NCI-H2107 (cell line): ENCODE measurements at regions not wholly inside any gene's neighbourhood (a gene's known extent, or its start where the extent isn't known, plus 50 kb on each side); places are given as distances from the start of the nearest gene placed in this dataset.

Experiments used
- DNase-seq: peaks from one replicate; lab custom pipeline; 2025; lab: John Stamatoyannopoulos, UW

DNA sequence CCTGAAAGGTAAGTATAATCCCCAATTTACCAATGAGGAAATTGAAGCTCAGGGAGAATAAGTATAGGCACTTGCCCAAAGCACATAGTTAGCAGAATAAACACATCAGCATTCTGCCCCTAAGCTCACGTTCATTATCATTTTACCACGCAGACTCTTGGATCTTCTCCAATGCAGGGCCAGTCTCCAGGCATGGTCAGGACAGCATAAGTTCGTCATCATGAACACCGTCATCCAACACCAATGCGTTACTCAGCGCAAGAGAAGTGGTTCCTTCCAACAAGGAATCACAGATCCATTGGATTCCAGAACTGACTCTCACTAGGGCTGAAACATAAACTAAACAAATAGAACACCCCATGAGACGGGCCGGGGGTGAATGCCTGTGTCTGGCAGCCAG lies 86.5 kb upstream of the GPM6B start:
- DNase-seq: no peak

DNA sequence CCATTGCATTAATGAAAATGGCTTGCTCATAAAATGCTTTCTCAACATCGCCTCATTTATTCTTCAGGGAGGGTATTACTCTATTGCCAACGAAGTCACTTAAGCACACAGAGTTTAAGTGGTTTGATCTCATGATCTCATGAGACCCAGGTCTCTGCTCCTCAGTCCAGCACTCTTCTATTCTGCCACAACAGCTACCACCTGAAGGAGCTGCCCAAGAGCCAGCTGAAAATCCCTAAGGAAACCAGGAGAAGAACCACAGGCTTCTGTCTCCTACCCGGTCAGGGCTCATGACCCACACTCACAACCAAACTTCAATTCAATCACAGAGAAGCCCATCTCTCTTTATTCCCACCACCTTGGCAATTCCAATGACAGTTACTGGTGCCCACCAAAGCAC lies 85.5 kb upstream of the GPM6B start:
- no peak for DNase-seq

DNA sequence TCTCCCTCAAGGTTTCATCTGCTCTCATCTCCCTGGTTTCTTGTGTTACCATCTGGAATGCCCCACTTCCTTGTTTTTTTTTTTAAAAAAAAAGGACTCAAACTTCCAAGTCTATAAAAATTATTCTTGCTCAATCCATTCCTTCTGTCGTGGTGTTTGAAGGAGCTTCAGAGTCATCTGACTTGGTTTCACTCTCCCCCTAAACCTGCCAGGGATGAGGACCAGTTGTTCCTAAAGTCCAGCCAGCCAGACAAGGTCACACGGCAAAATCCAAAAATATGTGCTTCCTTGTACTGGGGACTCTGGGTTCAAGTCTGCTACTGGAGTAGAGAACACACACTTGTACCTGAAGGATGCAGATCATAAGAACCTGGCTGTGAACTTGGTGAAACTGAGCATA lies 84.5 kb upstream of the GPM6B start:
- DNase-seq: no peak

DNA sequence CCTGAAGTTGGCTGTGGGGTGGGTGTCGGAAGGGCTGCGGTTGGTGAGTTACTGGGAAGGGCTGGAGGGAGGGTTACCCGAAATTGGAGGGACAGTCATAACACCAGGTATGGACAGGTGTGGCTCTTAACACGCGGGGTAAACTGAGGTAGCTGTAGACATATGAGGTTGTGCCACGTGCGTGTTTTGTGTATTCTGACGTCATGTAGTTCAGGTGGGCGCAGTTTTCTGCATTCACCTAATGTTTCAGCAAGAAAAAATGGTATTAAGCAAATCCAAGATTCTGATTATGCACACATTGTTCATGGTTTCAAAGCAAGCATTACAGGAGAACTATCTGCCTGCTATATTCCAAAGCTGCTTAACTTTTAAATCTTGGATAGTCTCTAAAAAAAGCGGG lies 83.5 kb upstream of the GPM6B start:
- no peak for DNase-seq

DNA sequence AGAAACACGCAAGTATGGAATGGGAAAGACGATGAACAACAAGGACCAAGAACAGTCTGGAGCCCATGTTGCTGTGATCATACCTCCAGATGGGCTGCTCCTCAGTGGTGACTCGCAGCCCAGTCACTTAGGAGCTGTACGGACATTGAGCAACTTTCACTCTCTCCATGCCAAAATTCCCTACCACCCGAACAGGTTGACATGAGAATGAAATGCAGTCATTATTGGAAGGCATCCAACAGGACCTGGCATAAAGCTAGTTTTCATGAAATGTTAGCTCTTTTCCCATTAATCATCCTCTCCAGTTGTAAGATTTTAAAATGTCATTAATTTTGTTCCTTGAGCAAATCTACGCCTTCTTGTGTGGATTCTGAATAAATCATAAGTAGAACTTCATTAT lies 82.7 kb upstream of the GPM6B start:
- DNase-seq: no peak

DNA sequence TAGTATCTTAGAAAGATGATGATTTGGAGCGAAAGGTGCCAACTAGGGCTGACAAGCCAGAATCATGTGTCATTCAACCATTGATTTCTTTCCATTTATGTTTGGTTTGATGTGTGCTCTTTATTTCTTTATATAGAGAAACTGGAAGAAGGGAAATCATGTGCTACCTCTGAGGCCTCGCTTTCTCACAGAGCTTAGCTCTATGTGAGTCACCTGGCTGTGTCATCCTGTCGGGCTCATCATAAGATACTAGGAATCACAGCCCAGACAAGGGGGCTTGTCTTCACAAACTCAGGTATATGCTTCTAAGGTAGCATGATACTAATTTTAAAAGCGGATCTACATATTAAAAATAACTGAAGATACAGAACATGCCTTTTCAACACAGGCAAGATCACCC lies 81.7 kb upstream of the GPM6B start:
- DNase-seq: no peak

DNA sequence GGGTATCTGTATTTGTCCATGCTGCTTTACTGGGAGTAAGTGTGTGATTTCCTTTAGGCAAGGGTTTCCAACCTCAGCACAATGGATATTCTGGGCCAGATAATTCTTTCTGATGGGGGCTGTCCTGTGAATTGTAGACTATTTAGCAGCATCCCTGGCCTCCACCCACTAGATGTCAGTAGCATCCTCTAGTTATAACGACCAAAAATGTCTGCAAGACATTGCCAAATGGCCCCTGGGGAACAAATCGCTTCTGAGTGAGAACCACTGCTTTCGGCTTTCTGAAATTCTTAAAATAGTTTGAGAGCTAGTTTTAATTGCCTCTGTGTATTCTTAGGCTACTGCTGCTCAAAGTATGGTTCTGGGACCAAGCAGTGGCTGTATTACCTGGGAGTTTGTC lies 81.2 kb upstream of the GPM6B start:
- DNase-seq: no peak

DNA sequence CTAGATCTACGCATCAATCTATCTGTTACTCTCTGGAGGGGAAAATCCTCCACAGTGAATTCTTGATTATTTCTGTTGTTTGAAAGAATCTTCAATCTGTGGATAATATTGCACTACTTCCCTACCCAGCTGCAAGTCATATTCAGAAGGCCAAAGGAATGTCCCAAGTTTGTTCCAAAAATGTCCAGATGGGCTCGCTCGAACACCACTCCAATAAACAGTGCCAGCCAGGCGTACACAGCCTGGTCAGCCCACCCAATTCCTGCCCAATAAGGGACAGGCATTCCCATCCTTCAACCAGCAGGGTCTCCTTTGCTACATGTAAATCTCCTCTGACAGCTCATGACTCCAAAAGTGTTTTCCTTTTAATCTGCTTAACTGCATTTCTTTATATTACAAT lies 80.7 kb upstream of the GPM6B start:
- no peak for DNase-seq

DNA sequence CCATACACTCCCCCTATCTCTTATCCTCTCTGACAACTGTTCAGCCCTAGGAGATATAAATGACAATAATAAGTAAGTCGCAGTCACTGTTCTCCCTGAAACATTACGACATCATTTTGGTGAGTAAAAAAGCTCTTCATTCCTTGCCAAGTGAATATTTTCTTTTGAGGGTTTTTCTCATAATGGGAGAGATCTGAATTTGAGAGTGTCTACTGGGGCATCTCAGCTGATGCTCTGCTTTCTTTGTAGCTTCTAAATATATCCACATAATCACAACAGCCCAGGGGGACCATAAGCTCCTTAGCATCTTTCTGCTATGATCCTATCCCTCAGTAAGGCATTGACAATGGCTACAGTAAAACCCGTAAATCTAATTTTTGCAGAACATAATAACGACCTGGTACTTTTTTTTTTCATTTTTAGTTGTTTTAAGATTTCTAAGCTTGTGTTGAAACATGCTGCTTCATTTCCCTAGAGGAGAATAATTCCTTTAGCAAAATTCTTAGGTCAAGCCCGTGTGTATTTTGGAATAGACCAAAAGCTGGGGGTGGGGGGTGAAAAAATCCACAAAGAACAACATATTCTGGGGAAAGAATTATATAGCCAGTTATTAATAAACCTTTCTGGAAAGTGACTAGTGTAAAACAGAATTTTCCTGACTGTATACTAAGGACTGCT lies 78.1 kb upstream of the GPM6B start:
- DNase-seq: no peak

DNA sequence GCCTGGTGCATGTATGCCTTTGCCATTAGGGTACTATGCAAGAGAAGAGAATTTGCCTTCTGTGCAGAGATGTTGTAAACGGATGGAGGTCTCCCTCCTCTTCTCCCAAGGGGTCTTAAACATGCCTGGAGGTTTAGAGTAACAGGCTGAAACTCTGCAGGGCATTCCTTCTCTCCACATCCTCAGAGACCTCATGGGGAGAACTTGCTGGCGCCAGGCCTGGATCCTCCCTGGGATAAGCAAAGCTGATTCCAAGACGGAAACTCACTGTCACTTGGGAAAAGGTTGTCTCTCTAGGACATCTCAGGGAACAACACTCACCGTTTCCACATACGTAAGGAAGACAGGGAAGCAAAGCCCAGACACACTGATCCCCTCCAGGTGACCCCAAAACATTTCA lies 76.9 kb upstream of the GPM6B start:
- DNase-seq: no peak

DNA sequence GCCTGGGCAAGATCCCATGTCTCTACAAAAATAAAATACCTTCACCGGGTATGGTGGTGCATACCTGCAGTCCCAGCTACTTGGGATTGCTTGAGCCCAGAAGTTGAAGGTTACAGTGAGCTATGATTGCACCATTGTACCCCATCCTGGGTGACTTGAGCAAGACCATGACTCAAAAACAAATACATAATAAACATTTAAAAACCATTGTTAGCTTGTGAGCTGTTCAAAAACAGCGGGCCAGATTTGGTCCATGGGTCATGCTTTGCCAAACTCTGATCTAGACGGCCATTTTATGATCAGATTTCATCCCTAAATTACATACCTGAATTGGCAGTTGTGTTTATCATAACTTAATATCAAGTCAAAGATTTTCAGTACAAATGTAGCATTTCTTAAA lies 76.0 kb upstream of the GPM6B start:
- DNase-seq: no peak

DNA sequence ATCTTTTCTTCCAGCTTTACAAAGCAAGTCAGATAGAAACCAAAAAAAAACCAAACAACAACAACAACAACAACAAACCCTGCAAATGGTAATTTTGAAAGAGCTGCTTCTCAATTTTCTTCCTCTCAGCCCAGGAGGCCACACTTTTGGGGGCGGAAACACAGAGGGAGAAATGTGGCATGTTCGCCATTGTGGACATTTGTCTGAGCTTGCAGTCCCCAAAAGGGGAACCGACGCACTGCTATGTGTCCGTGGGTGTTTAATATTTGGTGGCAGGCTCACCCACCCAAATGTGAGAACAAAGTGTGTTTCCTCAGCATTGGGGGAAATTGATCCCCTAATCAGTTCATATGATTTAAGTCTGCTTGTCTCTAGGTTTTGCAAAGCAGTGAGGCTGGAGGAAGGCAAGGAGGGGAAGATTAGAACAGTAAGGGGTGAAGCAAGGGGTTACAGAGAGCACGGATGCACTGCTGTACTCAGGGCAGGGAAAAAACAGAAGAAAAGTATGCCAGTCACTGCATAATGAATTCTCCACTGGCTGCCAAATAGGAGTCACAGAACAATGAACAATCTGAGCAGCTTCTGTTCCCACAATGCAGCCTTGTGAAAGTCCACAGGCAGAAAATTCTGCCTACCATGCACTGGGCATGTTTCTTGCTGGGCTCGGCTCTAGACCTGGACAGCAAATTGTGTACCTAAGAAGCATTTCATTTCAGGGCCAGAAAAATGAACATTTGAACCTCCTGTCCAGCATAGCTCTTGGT lies 74.7 kb upstream of the GPM6B start:
- no peak for DNase-seq

DNA sequence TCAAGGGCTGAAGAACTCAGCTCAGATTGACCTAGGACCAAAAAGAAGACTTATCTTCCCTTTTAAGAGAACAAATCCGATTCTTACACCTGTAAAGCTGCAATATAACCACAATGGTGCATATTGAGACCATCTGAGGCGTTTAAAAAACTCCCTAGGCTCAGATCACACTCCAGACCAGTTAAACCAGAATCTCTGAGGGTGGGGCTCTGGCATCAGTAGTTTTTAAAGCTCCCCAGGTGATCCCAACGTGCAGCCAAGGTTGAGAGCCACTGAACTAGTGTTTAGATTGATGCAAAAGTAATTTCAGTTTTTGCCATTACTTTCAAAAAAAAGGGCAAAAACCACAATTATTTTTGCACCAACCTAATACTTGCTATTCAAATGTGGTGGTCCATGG lies 73.9 kb upstream of the GPM6B start:
- DNase-seq: no peak

DNA sequence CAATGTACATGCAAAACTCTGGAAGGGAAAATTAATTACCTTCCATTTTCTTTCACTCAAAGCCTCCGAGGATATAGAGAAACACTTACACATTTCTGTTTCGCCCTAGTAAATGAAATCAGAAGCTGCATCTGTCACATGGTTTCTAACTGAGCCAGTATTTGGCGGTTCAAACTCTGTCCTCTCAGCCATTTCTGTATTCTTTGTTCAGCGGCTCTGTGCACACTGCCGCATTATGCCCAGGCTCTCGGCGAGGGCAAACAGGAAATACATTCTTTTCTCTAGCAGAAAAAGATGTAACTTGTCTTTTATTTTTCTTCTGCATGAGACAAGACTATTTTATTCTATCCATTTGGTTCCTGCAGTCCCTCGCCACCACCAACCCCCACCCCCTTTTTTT lies 71.4 kb upstream of the GPM6B start:
- no peak for DNase-seq

DNA sequence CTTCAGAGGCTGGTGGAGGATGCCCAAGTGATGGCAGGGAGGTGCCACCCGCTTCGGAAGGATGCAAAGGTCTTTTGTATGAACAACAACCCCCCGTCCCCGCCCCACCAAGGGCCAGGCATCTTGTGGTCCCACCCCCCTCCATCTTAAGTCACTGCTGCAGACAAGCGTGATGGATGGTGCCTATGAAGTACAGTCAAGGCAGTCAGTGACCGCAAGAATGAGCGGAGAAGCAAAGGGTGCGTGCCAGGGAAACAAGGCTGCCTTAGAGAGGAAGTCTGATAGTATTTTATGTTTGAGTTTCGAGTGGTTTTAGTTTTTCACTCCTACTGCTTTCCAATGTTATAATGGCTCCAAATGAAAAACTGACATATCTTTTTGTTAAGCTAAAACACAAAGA lies 68.7 kb upstream of the GPM6B start:
- DNase-seq: no peak

DNA sequence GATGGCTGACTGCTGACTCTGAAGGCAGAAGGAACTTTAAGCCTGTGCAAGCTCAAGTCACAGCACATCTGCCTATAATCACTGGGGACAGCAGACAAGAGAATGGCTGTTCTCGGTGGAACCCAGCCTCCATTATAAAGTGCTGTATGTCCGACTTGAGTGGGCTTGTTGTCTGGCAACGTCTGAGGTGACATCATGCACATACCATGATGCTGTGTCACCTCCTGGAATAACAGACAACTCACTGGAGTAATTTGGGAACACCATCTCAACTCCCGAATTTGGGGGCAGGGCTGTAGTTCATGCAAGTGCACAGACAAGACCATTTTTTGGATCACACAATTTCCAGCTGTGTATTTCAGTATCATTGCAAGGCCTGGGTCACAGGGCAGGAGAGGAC lies 59.8 kb upstream of the GPM6B start:
- no peak for DNase-seq

DNA sequence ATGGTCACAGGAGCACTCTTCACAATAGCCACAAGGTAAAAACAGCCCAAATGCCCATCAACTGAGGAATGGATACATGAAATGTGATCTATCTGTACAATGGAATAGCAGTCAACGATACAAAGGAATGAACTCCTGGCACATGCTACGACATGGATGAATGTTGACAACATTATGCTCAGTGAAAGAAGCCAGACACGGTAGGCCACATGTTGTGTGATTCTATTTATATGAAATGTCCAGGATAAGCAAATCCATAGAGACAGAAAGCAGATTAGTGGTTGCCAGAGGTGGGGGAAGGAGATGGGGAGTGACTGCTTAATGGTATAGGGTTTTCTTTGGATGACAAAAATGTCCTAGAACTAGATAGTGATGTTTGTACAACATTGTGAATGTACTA lies 58.7 kb upstream of the GPM6B start:
- no peak for DNase-seq

DNA sequence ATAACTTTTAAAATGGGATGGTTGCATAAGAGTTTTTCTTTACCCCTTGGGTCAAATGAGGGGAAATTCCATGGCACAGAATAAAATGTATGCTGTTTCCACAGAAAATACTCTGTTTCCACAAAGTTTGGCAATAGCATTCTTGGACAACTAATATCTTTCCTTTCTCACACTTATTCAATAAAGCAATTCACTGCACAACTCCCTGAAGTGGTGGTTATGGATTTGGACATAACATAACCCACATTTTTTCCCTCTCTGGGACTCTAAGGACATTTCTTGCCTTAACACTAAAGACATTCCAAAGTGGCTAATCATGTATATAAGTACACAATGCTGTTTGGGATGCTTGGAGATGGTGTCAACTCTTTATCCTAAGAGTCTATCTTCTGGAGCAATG lies 51.7 kb upstream of the GPM6B start:
- no peak for DNase-seq
